HG02885 (cell line): ENCODE measurements at regions not wholly inside any gene's neighbourhood (a gene's known extent, or its start where the extent isn't known, plus 50 kb on each side); places are given as distances from the start of the nearest gene placed in this dataset.
"Not testable (repeated sequence)": the region's sequence is repeated elsewhere in the genome, so short reads cannot be mapped to it uniquely, and the experiment has no call there.

Source experiments
- ATAC-seq: cut with Tn5 transposase; IDR thresholded peaks from one replicate; pipeline ENCODE4 v1.9.1; 2021; ENCODE audit warnings: mild to moderate bottlenecking; ENCODE audit not compliant: unreplicated experiment, poor library complexity

GRCh38 chr7:101740981-101741725, 76.3 kb upstream of the CUX1 start:
- peak; percentile 44 for ATAC-seq

GRCh38 chr7:101743241-101743994, 74.0 kb upstream of the CUX1 start:
- no peak for ATAC-seq

- ATAC-seq = no peak
Measured at GRCh38 chr7:101743995-101744360, 73.4 kb upstream of the CUX1 start.

GRCh38 chr7:101744588-101744987, 72.8 kb upstream of the CUX1 start:
- no peak for ATAC-seq

GRCh38 chr7:101746314-101746713, 71.1 kb upstream of the CUX1 start:
- no peak for ATAC-seq

GRCh38 chr7:101747053-101747878, 70.2 kb upstream of the CUX1 start:
- ATAC-seq = no peak

- ATAC-seq = no peak
Measured at GRCh38 chr7:101747879-101748345, 69.5 kb upstream of the CUX1 start.

- ATAC-seq = no peak
Measured at GRCh38 chr7:101749891-101750290, 67.5 kb upstream of the CUX1 start.

GRCh38 chr7:101753316-101753715, 64.1 kb upstream of the CUX1 start:
- no peak for ATAC-seq

GRCh38 chr7:101754424-101755159, 62.8 kb upstream of the CUX1 start:
- ATAC-seq = no peak

GRCh38 chr7:101757879-101758278, 59.5 kb upstream of the CUX1 start:
- ATAC-seq = no peak

- not testable (repeated sequence) for ATAC-seq
Measured at GRCh38 chr7:101758519-101758918, 58.9 kb upstream of the CUX1 start.

- no peak for ATAC-seq
Measured at GRCh38 chr7:101764221-101764620, 53.2 kb upstream of the CUX1 start.

- ATAC-seq = no peak
Measured at GRCh38 chr7:101767544-101767943, 49.9 kb upstream of the CUX1 start.
